GM18861 (cell line): ENCODE measurements at regions not wholly inside any gene's neighbourhood (a gene's known extent, or its start where the extent isn't known, plus 50 kb on each side); places are given as distances from the start of the nearest gene placed in this dataset.

Experiments used
- ATAC-seq: cut with Tn5 transposase; IDR thresholded peaks from one replicate; pipeline ENCODE4 v1.9.1; 2021; ENCODE audit not compliant: unreplicated experiment

- no peak for ATAC-seq
Observed at GRCh38 chr12:124489915-124490583, 77.4 kb downstream of the NCOR2 start.

DNA sequence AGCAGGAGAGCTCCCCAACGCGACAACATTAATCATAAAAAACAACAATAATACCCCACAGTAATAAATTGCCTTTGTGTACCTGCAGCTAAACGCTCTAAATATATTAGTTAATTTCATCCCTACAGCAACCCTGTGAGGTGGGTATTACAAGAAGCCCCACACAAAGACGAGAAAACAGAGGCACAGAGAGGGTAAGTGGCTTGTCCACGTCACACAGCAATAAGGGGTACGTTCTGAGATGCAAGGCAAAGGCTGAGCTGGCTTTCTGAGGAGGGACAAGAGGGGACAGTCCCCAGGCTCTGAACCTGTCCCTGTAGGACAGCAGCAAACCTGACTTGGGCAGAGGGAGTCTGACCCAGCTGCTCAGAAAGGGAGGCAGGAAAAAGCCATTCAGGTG, 78.2 kb downstream of the NCOR2 start:
- ATAC-seq, result no peak

DNA sequence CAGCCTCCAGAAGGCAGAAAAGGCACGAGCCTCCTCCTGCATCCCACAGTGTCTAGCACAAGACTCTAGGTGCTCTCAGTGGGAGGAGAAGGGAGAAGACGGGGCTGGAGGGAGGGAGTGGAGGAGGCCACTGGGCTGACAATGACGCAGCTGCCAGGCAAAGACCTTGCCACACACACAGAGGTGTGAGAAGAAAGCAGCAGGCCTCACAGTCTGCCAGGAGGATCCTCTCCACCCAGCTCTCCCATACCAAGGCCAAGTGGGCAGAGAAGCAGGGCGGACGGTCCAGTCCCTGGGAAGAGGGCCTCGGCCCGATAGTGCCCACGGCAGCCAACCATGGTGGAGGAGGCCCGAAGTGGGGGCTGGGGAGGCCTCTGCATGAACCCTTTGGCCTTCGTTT, 78.9 kb downstream of the NCOR2 start:
- no peak for ATAC-seq

DNA sequence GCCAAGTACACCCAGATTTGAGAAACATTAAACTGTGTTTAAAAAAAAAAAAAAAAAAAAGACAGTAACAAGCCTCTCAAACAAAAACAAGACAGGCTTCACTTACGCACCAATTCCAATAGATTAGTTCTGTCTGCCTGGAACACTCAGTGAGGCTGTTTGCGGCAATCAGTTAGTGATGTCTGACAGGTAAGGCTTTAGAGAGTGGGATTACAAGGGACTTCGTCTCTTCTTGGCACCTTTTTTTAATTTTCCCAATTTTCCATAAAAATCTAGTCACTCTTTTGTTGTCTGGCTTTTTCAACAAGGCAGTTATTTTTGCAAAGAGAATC, 79.6 kb downstream of the NCOR2 start:
- no peak for ATAC-seq

DNA sequence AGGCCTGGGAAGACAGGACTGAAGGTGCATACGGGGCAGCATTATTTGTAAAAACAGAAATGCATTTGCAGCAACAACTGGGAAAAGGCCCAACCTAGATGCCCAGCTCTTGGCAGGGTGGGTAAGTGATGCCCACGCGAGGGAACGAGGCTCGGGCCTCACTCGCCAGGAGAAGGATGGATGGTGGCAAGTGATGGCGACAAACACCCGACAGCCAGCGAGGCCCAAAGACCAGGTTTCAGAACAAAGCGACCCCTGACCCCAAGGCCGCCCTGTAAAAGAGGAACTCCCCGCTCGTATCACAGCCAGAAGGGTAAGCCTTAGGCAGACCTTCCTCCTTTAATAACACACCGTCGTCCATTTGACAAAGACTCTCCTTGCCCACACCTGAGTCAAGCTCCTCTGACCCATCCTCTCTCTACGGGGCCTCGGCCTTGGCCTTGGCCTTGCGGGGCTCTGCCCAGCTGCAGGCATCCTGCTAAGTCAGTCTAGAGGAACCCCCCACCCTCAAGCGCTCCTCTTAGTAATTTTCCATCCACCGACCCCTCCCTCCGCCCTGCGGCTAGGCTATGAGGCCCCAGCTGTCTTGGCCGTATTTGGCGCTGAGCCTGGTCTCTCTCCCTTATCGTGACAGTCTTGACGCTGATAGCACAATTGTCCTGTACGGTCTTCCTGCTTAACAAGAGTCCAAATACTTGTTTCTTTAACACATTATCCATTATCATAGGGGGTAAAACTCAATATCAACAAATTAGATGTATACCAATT, 80.2 kb downstream of the NCOR2 start:
- ATAC-seq, result no peak

DNA sequence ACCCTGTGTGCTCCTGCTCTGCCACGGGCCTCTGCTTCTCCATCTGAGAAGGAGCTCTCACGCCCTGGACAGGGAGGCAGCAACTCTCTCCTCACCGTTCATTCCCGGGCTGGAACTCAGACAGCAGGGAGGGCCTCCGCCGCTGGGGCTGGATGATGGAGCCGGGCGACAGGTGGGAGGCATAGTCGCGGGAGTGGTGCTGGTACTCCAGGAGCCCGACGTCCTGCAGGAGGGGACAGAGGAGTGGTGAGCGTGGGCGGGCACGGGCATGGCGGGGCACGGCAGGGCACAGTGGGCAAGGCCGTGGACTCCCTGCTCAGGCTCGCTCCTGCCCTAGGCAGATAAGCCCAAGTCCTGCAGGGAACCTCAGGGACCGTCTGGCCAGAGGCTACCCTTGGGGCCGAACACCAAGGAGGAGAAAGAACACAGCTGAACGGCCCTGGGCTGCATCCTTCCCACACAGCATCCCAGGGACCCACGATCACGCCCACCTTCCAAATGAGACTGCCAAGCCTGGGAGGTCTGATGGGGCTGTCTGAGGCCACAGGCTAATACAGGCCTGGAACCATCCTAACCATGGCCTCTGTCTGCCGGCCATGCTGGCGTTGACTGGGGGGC, 81.0 kb downstream of the NCOR2 start:
- ATAC-seq, result no peak

DNA sequence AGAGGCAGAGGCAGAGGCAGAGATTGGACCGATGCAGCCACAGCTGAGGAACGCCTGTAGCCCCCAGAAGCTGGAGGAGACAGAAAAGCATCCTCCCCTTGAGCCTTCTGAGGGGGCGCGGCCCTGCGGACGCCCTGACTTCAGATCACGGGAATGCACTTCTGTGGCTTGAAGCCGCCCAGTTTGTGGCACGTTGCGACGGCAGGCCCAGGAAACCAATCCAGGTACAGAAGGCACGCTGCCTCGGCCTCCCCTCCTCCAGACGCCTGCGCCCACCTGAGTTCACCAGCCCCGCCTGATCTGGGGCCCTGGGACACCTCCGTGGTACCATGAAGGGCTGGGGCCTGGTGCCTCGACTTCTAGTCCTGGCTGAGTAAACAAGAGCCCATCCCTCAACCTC, 82.0 kb downstream of the NCOR2 start:
- no peak for ATAC-seq

DNA sequence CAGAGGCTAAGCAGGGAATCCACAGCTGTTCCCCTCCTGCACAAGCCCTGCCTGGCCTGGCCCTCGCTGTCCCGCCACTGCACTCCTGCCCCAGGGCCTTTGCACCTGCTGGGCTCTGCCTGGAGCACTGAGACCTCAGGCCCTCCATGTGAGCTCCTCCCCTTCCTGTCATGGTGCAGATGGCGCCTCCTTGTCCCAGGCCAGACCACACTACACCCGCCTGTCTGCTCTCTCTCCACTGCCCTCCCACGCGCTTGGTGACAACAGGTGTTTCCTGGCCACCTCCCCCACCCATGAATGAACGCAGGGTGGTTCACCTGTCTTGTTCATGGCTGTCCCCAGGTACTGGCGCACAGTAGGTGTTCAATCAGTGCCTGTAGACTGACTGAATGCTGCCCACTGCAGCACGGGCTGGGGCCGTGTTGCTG, 82.9 kb downstream of the NCOR2 start:
- no peak for ATAC-seq

- ATAC-seq, result no peak
Observed at GRCh38 chr12:124484067-124484466, 83.3 kb downstream of the NCOR2 start.

- no peak for ATAC-seq
Observed at GRCh38 chr12:124482901-124483799, 84.3 kb downstream of the NCOR2 start.

DNA sequence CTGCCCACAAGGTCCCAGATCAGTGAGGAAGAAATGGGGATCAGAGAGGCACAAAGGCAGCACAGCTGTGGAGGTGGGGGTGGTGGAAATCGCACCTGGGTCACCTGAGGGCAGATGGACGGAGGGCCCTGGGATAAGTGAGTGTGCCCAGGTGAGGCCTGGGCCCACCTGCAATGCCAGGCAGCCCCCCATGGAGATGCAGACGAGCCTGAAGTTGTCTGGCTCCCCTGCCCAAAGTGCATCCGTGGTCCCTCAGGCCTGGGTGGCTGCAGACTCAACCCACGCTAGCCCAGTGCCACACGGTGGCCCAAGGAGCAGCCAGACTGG, 84.9 kb downstream of the NCOR2 start:
- ATAC-seq, result no peak

- peak; percentile 65 for ATAC-seq
Observed at GRCh38 chr12:124481772-124482566, 85.4 kb downstream of the NCOR2 start.

DNA sequence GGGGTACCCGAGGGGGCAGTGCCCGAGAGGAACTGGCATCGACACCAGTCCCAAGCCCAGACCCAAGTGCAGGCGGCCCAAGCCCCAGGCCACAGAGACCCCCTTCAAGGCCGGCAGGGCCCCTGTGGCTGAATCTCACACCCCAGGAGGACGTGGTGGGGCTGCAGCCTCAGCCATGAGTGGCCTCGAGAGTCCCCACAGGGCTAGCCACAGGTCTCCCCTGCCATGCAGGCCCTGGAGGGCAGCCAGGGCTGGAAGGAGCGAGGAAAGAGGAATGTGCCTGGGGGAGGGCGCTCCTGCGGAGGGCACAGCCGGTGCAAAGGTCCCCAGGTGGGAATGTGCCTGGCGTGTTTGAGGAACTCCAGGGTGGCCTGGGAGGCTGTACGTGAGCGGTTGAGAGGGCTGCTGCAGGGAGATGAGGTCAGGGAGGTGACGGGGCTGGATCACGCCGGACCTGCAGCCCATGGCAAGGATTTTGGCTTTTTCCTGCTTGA, 86.1 kb downstream of the NCOR2 start:
- no peak for ATAC-seq

DNA sequence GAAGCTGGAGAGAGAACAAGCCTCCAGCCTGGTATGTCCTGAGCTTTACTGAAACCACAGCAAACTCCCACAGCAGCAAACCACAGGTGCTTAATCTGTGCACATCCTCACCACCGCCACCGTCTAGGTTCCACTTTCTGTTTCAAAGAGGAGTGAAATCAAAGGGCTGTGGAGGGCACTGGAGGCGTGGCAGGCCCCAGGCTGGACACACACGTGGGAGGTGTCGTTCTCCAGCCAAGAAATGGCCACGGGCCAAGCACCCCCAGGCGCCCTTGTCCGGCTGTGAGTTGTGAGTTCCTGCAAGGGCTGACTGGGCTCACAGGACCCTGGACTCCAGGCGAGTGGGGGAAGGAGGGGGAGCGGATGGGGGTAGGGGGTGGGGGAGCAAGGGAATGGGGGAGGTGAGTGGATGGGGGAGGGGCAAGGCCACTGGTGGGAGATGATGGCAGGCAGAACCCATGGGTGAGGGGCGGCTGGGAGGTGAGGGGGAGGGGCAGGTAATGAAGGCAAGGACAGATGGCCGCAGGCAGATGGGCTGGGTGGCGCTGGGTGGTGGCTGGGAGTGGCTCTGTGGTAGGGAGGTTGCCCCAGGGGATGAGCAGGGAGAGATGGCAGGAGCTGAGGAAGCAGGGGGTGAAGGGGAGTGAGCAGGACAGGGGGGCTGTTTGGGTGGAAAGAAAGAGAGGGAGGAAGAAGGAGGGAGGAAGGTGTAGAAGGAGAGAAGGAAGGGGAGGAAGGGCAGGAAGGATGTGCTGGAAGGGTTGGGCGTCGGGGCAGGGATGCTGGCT, 86.7 kb downstream of the NCOR2 start:
- peak; percentile 53 for ATAC-seq

DNA sequence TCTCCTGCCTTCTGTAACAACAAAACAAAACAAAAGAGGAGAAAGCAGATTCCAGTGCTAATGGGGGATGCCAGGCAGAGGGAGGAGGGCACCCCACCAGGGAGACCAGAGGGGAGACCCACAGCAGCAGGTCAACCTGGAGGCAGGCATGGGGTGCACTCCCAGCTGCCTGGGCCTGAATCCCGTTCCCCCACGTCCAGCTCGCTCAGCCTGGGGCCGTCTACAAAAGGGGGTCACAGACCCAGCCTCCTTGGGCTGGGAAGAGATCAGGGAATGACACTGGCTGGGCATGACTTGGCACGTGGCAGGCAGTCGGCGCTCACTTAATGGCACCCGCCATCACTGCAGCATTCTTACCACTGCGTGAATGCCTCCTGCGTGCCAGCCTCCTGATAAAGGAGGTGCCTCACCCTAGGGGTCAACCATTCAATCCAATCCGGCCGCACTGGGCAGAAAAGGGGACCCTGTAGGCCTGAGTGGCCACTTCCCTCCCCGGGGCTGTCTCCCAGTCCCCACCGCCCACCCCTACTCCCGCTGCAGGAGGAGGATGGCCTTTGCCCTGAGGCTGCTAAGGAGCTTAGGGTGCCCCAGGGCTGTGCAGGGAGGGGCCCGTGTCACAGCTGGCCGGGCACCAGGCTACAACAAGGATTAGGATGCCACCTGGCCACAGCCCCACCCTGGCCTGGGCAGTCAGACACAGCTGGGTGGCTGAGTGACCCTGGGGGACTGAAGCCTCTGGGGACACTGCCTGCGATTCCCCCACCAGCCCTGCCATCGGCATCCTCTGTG, 87.5 kb downstream of the NCOR2 start:
- ATAC-seq, result no peak

GRCh38 chr12:124478985-124479645, 88.3 kb downstream of the NCOR2 start:
- no peak for ATAC-seq

- no peak for ATAC-seq
Observed at GRCh38 chr12:124478416-124478815, 89.0 kb downstream of the NCOR2 start.

DNA sequence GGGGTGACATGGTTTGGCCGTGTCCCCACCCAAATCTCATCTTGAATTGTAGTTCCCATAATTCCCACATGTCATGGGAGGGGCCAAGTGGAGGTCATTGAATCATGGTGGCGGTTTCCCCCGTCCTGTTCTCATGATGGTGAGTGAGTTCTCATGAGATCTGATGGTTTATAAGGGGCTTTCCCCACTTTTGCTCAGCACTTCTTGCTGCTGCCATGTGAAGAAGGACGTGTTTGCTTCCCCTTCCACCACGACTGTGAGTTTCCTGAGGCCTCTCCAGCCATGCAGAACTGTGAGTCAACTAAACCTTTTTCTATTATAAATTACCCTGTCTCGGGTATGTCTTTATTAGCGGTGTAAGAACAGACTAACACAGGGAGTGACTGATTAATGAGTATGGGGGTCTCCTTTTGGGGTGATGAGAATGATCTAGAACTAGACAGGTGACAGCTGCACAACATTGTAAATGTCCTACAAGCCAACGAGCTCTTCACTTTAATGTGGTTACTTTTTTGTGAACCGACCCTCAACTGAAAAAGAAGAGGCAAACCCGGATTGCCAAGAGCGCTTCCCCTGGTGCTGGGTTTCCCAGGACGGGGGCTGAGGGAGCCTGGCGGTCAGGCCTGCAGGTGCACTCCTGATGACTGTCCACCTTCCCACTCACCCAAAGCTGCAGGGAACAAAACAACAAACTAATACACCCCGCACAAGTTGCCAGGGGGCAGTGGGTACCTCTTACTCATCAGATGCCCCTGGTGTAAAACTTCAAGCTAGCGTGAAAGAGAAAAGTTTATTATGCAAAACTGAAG, 90.1 kb downstream of the NCOR2 start:
- no peak for ATAC-seq
